Smooth muscle cell (in vitro differentiated cells): ENCODE measurements at regions not wholly inside any gene's neighbourhood (a gene's known extent, or its start where the extent isn't known, plus 50 kb on each side); places are given as distances from the start of the nearest gene placed in this dataset.

ENCODE experiments used
- DNase-seq: peaks from one replicate; lab custom pipeline; 2025; ENCODE audit not compliant: unreplicated experiment; lab: John Stamatoyannopoulos, UW
- H2AFZ ChIP-seq: fragments of 200-600 bp; sonication (generic); 2 replicates; pipeline ENCODE4 v1.6.0; 2016; ENCODE audit warnings: antibody characterized with exemption, low read depth, mild to moderate bottlenecking
- H3F3A ChIP-seq: fragments of 200-600 bp; sonication (generic); 2 replicates; pipeline ENCODE4 v1.6.0; 2017; ENCODE audit warnings: antibody characterized with exemption, low read depth
- H3K27ac ChIP-seq: fragments of 200-600 bp; sonication (generic); 2 replicates; pipeline ENCODE4 v1.5.1; 2016; ENCODE audit warnings: low read depth, mild to moderate bottlenecking
- H3K27me3 ChIP-seq: fragments of 200-600 bp; sonication (generic); 2 replicates; pipeline ENCODE4 v1.6.1; 2016; ENCODE audit warnings: low read depth, mild to moderate bottlenecking
- H3K36me3 ChIP-seq: fragments of 200-600 bp; sonication (generic); 2 replicates; pipeline ENCODE4 v1.5.1; 2016; ENCODE audit warnings: low read depth
- H3K4me1 ChIP-seq: fragments of 200-600 bp; sonication (generic); 2 replicates; pipeline ENCODE4 v1.5.1; 2016; ENCODE audit warnings: low read depth
- H3K4me2 ChIP-seq: fragments of 200-600 bp; sonication (generic); 2 replicates; pipeline ENCODE4 v1.6.0; 2016; ENCODE audit warnings: mild to moderate bottlenecking
- H3K4me3 ChIP-seq: fragments of 200-600 bp; sonication (generic); 2 replicates; pipeline ENCODE4 v1.5.1; 2016; ENCODE audit warnings: mild to moderate bottlenecking
- H3K79me2 ChIP-seq: fragments of 200-600 bp; sonication (generic); 2 replicates; pipeline ENCODE4 v1.6.0; 2016; ENCODE audit warnings: low read depth, mild to moderate bottlenecking
- H3K9ac ChIP-seq: fragments of 200-600 bp; sonication (generic); 2 replicates; pipeline ENCODE4 v1.6.0; 2016; ENCODE audit warnings: low read depth
- H3K9me3 ChIP-seq: fragments of 200-600 bp; sonication (generic); replicated peaks from 2 replicates; pipeline ENCODE4 v1.5.1; 2016; ENCODE audit warnings: low read depth
- H4K20me1 ChIP-seq: fragments of 200-600 bp; sonication (generic); 2 replicates; pipeline ENCODE4 v1.6.0; 2016; ENCODE audit warnings: low read depth
- CTCF ChIP-seq: fragments of 200-600 bp; sonication (generic); IDR thresholded peaks from 2 replicates; pipeline ENCODE4 v1.5.1; 2017; ENCODE audit warnings: borderline replicate concordance, mild to moderate bottlenecking, antibody characterized with exemption; ENCODE audit not compliant: insufficient read depth, poor library complexity, severe bottlenecking
- WGBS: methylation state at CpG from one replicate; pipeline ENCODE4 v1.1.7; 2016; ENCODE audit warnings: low lambda C conversion rate; 5-methylcytosine and 5-hydroxymethylcytosine counted together

- Histone ChIP-seq H3K79me2 (no peaks in the 10 kb centered on the region), H3K4me3 (no peak overlapping the region), H3K4me2 (no peak overlapping the region), H3F3A (no peaks in the 10 kb centered on the region), H3K4me1 (peaks cover 3% of the 10 kb centered on the region), H2AFZ (no peak overlapping the region), H4K20me1 (no peaks in the 10 kb centered on the region), H3K9ac (no peak overlapping the region), H3K27me3 (no peaks in the 10 kb centered on the region), H3K9me3 (no peaks in the 10 kb centered on the region), H3K27ac (no peak overlapping the region), H3K36me3 (no peaks in the 10 kb centered on the region)
- DNase-seq = no peak
- no peak for TF ChIP-seq CTCF
- WGBS = 71% methylated on average over 10 of the region's 10 CpGs
Measured at GRCh38 chr22:47776329-47776728, 1013.9 kb downstream of the TBC1D22A start.

GRCh38 chr22:47775686-47776085 is 1013.2 kb downstream of the TBC1D22A start:
- WGBS = 74% methylated on average over 4 of the region's 4 CpGs
- H3K4me2 ChIP-seq = no peak overlapping the region

GRCh38 chr22:47775191-47775590 is 1012.7 kb downstream of the TBC1D22A start:
- H3K4me1 ChIP-seq = peaks cover 3% of the 10 kb centered on the region
- no peaks in the 10 kb centered on the region for H4K20me1 ChIP-seq
- no peak overlapping the region for H2AFZ ChIP-seq
- no peak overlapping the region for H3K4me2 ChIP-seq
- no peaks in the 10 kb centered on the region for H3F3A ChIP-seq
- TF ChIP-seq CTCF = no peak
- no peak for DNase-seq
- H3K4me3 ChIP-seq = no peak overlapping the region
- H3K27me3 ChIP-seq = no peaks in the 10 kb centered on the region
- no peaks in the 10 kb centered on the region for H3K36me3 ChIP-seq
- H3K9me3 ChIP-seq = no peaks in the 10 kb centered on the region
- H3K9ac ChIP-seq = no peak overlapping the region
- H3K27ac ChIP-seq = no peak overlapping the region
- no peaks in the 10 kb centered on the region for H3K79me2 ChIP-seq
- WGBS = 72% methylated on average over 4 of the region's 4 CpGs

More at GRCh38 chr22:47775686-47776085, 1013.2 kb downstream of the TBC1D22A start:
- no peak for DNase-seq
- Histone ChIP-seq H4K20me1 (no peaks in the 10 kb centered on the region), H3F3A (no peaks in the 10 kb centered on the region), H3K79me2 (no peaks in the 10 kb centered on the region), H3K9ac (no peak overlapping the region), H3K27me3 (no peaks in the 10 kb centered on the region), H3K4me1 (peaks cover 3% of the 10 kb centered on the region), H2AFZ (no peak overlapping the region), H3K27ac (no peak overlapping the region), H3K4me3 (no peak overlapping the region), H3K36me3 (no peaks in the 10 kb centered on the region), H3K9me3 (no peaks in the 10 kb centered on the region)
- no peak for TF ChIP-seq CTCF

GRCh38 chr22:47773635-47774034 is 1011.2 kb downstream of the TBC1D22A start:
- H3K79me2 ChIP-seq = no peaks in the 10 kb centered on the region
- no peak for DNase-seq

More at GRCh38 chr22:47773635-47774034, 1011.2 kb downstream of the TBC1D22A start:
- Histone ChIP-seq H3K4me2 (no peak overlapping the region), H3K4me1 (no peaks in the 10 kb centered on the region), H3K27ac (no peak overlapping the region), H3K9ac (no peak overlapping the region), H3K36me3 (no peaks in the 10 kb centered on the region), H3K4me3 (no peak overlapping the region), H3F3A (no peaks in the 10 kb centered on the region), H3K9me3 (no peaks in the 10 kb centered on the region), H4K20me1 (no peaks in the 10 kb centered on the region), H3K27me3 (no peaks in the 10 kb centered on the region), H2AFZ (no peak overlapping the region)
- WGBS = 81% methylated on average over 2 of the region's 2 CpGs
- TF ChIP-seq CTCF = no peak
